ENCODE measurements at regions not wholly inside any gene's neighbourhood (a gene's known extent, or its start where the extent isn't known, plus 50 kb on each side); places are given as distances from the start of the nearest gene placed in this dataset.

GRCh38 chr12:45102818-45103217 lies 51.9 kb upstream of the DBX2 start:
- Histone ChIP-seq H3K4me3 (no peak overlapping the region), H3K9me3 (no peaks in the 10 kb centered on the region), H3K27me3 (replicated peaks; ENCODE audit: insufficient read depth) (no peaks in the 10 kb centered on the region), H3K27ac (no peak overlapping the region), H3K4me1 (replicated peaks) (no peaks in the 10 kb centered on the region), H3K36me3 (no peaks in the 10 kb centered on the region)
- no peak for DNase-seq (ENCODE audit: low spot score)
- TF ChIP-seq CTCF (IDR thresholded peaks at IDR 0.05) (no peak), POLR2A (IDR thresholded peaks at IDR 0.05) (no peak), POLR2AphosphoS5 (IDR thresholded peaks at IDR 0.05) (no peak)
- 72% methylated on average over 1 of the region's 1 CpG for WGBS
- intact Hi-C loops (cut with DNase I): no loop called here

GRCh38 chr12:45105996-45106395 lies 55.1 kb upstream of the DBX2 start:
- Histone ChIP-seq H3K4me3 (no peak overlapping the region), H3K27me3 (replicated peaks; ENCODE audit: insufficient read depth) (no peaks in the 10 kb centered on the region), H3K27ac (no peak overlapping the region), H3K36me3 (no peaks in the 10 kb centered on the region), H3K9me3 (no peaks in the 10 kb centered on the region), H3K4me1 (replicated peaks) (no peaks in the 10 kb centered on the region)
- no peak for DNase-seq (ENCODE audit: low spot score)
- TF ChIP-seq CTCF (IDR thresholded peaks at IDR 0.05) (no peak), POLR2AphosphoS5 (IDR thresholded peaks at IDR 0.05) (no peak), POLR2A (IDR thresholded peaks at IDR 0.05) (no peak)
- intact Hi-C loops (cut with DNase I): no loop called here
- WGBS: 91% methylated on average over 10 of the region's 10 CpGs

- no peaks in the 10 kb centered on the region for H3K4me1 ChIP-seq (replicated peaks)
- H3K27ac ChIP-seq: no peak overlapping the region
- DNase-seq (ENCODE audit: low spot score): no peak
- TF ChIP-seq POLR2AphosphoS5 (IDR thresholded peaks at IDR 0.05): no peak
- no peak for TF ChIP-seq CTCF (IDR thresholded peaks at IDR 0.05)
- H3K36me3 ChIP-seq: no peaks in the 10 kb centered on the region
- H3K4me3 ChIP-seq: no peak overlapping the region
- WGBS: 72% methylated on average over 2 of the region's 2 CpGs
- H3K9me3 ChIP-seq: no peaks in the 10 kb centered on the region
- intact Hi-C loops (cut with DNase I): no loop called here
- H3K27me3 ChIP-seq (replicated peaks; ENCODE audit: insufficient read depth): no peaks in the 10 kb centered on the region
Measured at GRCh38 chr12:45112306-45112705, 61.4 kb upstream of the DBX2 start.

GRCh38 chr12:45121224-45121623 lies 70.3 kb upstream of the DBX2 start:
- intact Hi-C loops (cut with DNase I): no loop called here
- Histone ChIP-seq H3K9me3 (no peaks in the 10 kb centered on the region), H3K27me3 (replicated peaks; ENCODE audit: insufficient read depth) (no peaks in the 10 kb centered on the region), H3K36me3 (no peaks in the 10 kb centered on the region), H3K4me3 (no peak overlapping the region), H3K27ac (no peak overlapping the region), H3K4me1 (replicated peaks) (no peaks in the 10 kb centered on the region)
- TF ChIP-seq POLR2A (IDR thresholded peaks at IDR 0.05): no peak
- TF ChIP-seq CTCF (IDR thresholded peaks at IDR 0.05): no peak
- TF ChIP-seq POLR2AphosphoS5 (IDR thresholded peaks at IDR 0.05): no peak
- no peak for DNase-seq (ENCODE audit: low spot score)
- WGBS: 89% methylated on average over 2 of the region's 2 CpGs

- H3K36me3 ChIP-seq: no peaks in the 10 kb centered on the region
- H3K27ac ChIP-seq: no peak overlapping the region
- no peaks in the 10 kb centered on the region for H3K4me1 ChIP-seq (replicated peaks)
- TF ChIP-seq POLR2A (IDR thresholded peaks at IDR 0.05): no peak
- no peak for TF ChIP-seq CTCF (IDR thresholded peaks at IDR 0.05)
- no peak for TF ChIP-seq POLR2AphosphoS5 (IDR thresholded peaks at IDR 0.05)
- H3K27me3 ChIP-seq (replicated peaks; ENCODE audit: insufficient read depth): no peaks in the 10 kb centered on the region
- intact Hi-C loops (cut with DNase I): no loop called here
- H3K4me3 ChIP-seq: no peak overlapping the region
- no peak for DNase-seq (ENCODE audit: low spot score)
- WGBS: 59% methylated on average over 6 of the region's 6 CpGs
- no peaks in the 10 kb centered on the region for H3K9me3 ChIP-seq
Measured at GRCh38 chr12:45122768-45123380, 72.0 kb upstream of the DBX2 start.
